Suprapubic skin (tissue), 4 donors: ENCODE measurements at regions not wholly inside any gene's neighbourhood (a gene's known extent, or its start where the extent isn't known, plus 50 kb on each side); places are given as distances from the start of the nearest gene placed in this dataset.

Source experiments
- DNase-seq, 2 donors: peaks; one replicate each; pipeline ENCODE4 v3.0.0-alpha.2; 2019; ENCODE audit warnings: low spot score in 2 of 2
- H3K27ac ChIP-seq: fragments of 200-600 bp; sonication (generic); one replicate; pipeline ENCODE4 v1.5.1; 2019
- H3K27me3 ChIP-seq: fragments of 200-600 bp; sonication (generic); one replicate; pipeline ENCODE4 v1.5.1; 2019
- H3K36me3 ChIP-seq: fragments of 200-600 bp; sonication (generic); one replicate; pipeline ENCODE4 v1.5.1; 2019
- H3K4me1 ChIP-seq: fragments of 200-600 bp; sonication (generic); one replicate; pipeline ENCODE4 v1.5.1; 2019
- H3K4me3 ChIP-seq: fragments of 200-600 bp; sonication (generic); one replicate; pipeline ENCODE4 v1.5.1; 2019; ENCODE audit warnings: mild to moderate bottlenecking
- H3K9me3 ChIP-seq: fragments of 200-600 bp; sonication (generic); one replicate; pipeline ENCODE4 v1.5.1; 2019
- CTCF ChIP-seq, 2 donors: fragments of 200-600 bp in 1 of 2; fragments of 450-650 bp in 1 of 2; sonication (generic) in 1 of 2; IDR thresholded peaks; one replicate each; pipeline ENCODE4 v1.5.1; 2016 to 2019; ENCODE audit warnings: antibody characterized with exemption in 2 of 2, mild to moderate bottlenecking in 1 of 2, moderate library complexity in 1 of 2
- EP300 ChIP-seq: sonication (generic); formaldehyde crosslinking; IDR thresholded peaks from one replicate; pipeline ENCODE4 v1.6.1; 2017; ENCODE audit warnings: antibody characterized with exemption
- POLR2A ChIP-seq, 2 donors: fragments of 450-650 bp; IDR thresholded peaks; one replicate each; pipeline ENCODE4 v1.6.1; 2017; ENCODE audit warnings: antibody characterized with exemption in 2 of 2, mild to moderate bottlenecking in 2 of 2, moderate library complexity in 2 of 2
- POLR2AphosphoS5 ChIP-seq, 3 donors: sonication (generic); formaldehyde crosslinking; IDR thresholded peaks; one replicate each; pipeline ENCODE4 v1.6.1; 2017; ENCODE audit warnings: antibody characterized with exemption in 3 of 3
- WGBS: methylation state at CpG from one replicate; pipeline ENCODE4 v1.1.5; 2018; 5-methylcytosine and 5-hydroxymethylcytosine counted together

DNA sequence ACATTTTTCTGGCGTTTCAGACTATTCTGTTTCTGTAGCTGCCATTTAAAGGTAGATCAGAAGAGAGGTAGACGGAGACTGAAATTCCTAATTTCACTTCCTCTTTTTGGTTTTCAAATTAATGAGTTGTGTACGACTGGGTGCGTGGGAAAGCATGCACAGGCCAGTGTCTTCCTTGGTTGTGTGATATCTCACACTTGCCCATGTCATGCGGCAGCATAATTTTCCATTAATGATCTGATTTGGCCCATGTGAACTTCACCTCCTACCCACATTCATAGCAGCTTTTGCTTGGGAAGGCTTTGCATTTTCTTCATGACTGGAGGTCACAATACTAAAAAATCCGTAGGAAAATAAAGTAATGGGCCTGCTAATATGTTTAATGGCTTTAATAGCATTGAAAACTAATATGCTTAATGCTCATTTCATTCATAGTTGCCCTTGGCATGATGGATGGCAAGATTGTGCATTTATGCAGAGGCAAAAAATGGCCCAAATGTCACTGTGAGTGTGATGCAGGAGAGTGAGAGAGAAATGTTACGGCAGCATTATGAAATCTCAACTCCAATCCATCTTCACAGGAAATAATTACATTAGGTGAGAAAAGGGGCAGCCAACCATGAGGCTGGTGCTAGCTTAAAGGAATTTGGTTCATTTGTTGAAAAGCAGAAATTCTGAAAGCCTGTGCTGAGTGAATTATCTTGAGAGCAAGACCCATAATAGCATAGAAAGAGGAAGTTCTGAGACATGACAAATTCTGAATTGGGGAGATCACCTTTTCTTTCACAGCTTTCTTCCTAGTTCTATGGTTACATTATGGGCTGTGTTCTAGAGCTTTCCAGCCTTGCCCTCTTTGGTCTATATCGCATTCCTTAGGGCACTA lies 69.0 kb upstream of the UST start:
- H3K9me3 ChIP-seq = no peaks in the 10 kb centered on the region
- H3K27me3 ChIP-seq = no peaks in the 10 kb centered on the region
- WGBS = 82% methylated on average over 8 of the region's 8 CpGs
- no peaks in the 10 kb centered on the region for H3K4me1 ChIP-seq
- H3K27ac ChIP-seq = no peak overlapping the region
- no peak for TF ChIP-seq CTCF (IDR thresholded peaks at IDR 0.05)
- no peak for TF ChIP-seq POLR2A (IDR thresholded peaks at IDR 0.05)
- no peak for TF ChIP-seq EP300
- no peak for TF ChIP-seq POLR2AphosphoS5 (IDR thresholded peaks at IDR 0.05)
- H3K4me3 ChIP-seq = no peak overlapping the region
- no peak for DNase-seq
- H3K36me3 ChIP-seq = no peaks in the 10 kb centered on the region

DNA sequence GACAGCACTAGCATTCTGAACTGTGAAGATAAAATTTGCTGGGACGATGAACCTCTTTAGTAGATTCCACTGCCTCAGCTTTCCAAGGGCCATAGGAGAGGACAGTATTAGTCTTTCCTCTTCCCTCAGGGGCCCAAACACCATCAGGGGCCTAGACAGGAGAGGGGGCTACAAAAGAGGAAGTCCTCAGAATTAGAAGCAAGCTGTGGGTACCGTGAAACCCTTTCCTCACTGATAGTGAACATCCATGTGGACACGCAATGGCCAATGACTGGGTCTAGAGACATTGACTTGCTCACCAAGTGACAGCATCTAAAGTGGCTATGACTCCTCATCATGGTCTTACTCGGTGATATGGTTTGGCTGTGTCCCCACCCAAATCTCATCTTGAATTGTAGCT lies 68.1 kb upstream of the UST start:
- no peak overlapping the region for H3K4me3 ChIP-seq

GRCh38 chr6:148681666-148682065 lies 65.2 kb upstream of the UST start:
- TF ChIP-seq CTCF (IDR thresholded peaks at IDR 0.05) = no peak
- TF ChIP-seq POLR2A (IDR thresholded peaks at IDR 0.05) = no peak
- TF ChIP-seq POLR2AphosphoS5 (IDR thresholded peaks at IDR 0.05) = no peak
- TF ChIP-seq EP300 = no peak
- H3K4me3 ChIP-seq = no peak overlapping the region
- no peaks in the 10 kb centered on the region for H3K27me3 ChIP-seq
- DNase-seq = no peak
- H3K27ac ChIP-seq = no peak overlapping the region
- H3K4me1 ChIP-seq = no peaks in the 10 kb centered on the region
- 56% methylated on average over 1 of the region's 1 CpG for WGBS
- no peaks in the 10 kb centered on the region for H3K9me3 ChIP-seq
- no peaks in the 10 kb centered on the region for H3K36me3 ChIP-seq

More for the DNA sequence above, 68.1 kb upstream of the UST start:
- H3K27me3 ChIP-seq = no peaks in the 10 kb centered on the region
- WGBS = 91% methylated on average over 4 of the region's 4 CpGs
- H3K36me3 ChIP-seq = no peaks in the 10 kb centered on the region
- H3K27ac ChIP-seq = no peak overlapping the region
- DNase-seq = no peak
- no peaks in the 10 kb centered on the region for H3K9me3 ChIP-seq
- TF ChIP-seq POLR2A (IDR thresholded peaks at IDR 0.05) = no peak
- H3K4me1 ChIP-seq = no peaks in the 10 kb centered on the region

- Histone ChIP-seq H3K36me3 (no peaks in the 10 kb centered on the region), H3K27me3 (no peaks in the 10 kb centered on the region), H3K27ac (no peak overlapping the region), H3K9me3 (no peaks in the 10 kb centered on the region), H3K4me1 (no peaks in the 10 kb centered on the region), H3K4me3 (no peak overlapping the region)
- no peak for DNase-seq
- TF ChIP-seq EP300 (no peak), POLR2AphosphoS5 (IDR thresholded peaks at IDR 0.05) (no peak), CTCF (IDR thresholded peaks at IDR 0.05) (no peak), POLR2A (IDR thresholded peaks at IDR 0.05) (no peak)
- WGBS = 77% methylated on average over 14 of the region's 14 CpGs
Measured at GRCh38 chr6:148682252-148682651, 64.6 kb upstream of the UST start.

GRCh38 chr6:148682990-148683389 lies 63.8 kb upstream of the UST start:
- WGBS = 51% methylated on average over 5 of the region's 5 CpGs
- Histone ChIP-seq H3K4me3 (no peak overlapping the region), H3K9me3 (no peaks in the 10 kb centered on the region), H3K36me3 (no peaks in the 10 kb centered on the region), H3K27me3 (no peaks in the 10 kb centered on the region), H3K4me1 (no peaks in the 10 kb centered on the region), H3K27ac (no peak overlapping the region)
- TF ChIP-seq POLR2AphosphoS5 (IDR thresholded peaks at IDR 0.05) (no peak), CTCF (IDR thresholded peaks at IDR 0.05) (no peak), EP300 (no peak), POLR2A (IDR thresholded peaks at IDR 0.05) (no peak)
- DNase-seq = no peak
